Head of caudate nucleus (tissue), 42 donors: ENCODE measurements at regions not wholly inside any gene's neighbourhood (a gene's known extent, or its start where the extent isn't known, plus 50 kb on each side); places are given as distances from the start of the nearest gene placed in this dataset.
"Not testable (repeated sequence)": the region's sequence is repeated elsewhere in the genome, so short reads cannot be mapped to it uniquely, and the experiment has no call there.

Experiments
- DNase-seq, 42 donors: peaks; one replicate each; pipeline versions ENCODE4 v3.0.0 to v3.0.0-alpha.2; 2020 to 2021; ENCODE audit warnings: mixed read lengths in 7 of 42
- intact Hi-C: fragments of 100-400 bp; cut with DNase I; formaldehyde crosslinking; loops from one replicate; pipeline ENCODE4 v1.15.0; 2022

GRCh38 chr4:114384629-114385028 lies 214.0 kb upstream of the UGT8 start:
- intact Hi-C loops = loop anchor here (5.0 kb wide), 2 partner anchors 308 to 987 kb away; no protein-coding TSS in a partner anchor
- peak in 8 of 42 donors; percentile 12 to 39 (median 22) for DNase-seq

- no peak for DNase-seq
- intact Hi-C loops = loop anchor here (5.0 kb wide), 1 partner anchor 307 kb away; no protein-coding TSS in a partner anchor
These were observed 213.2 kb upstream of the UGT8 start for GRCh38 chr4:114385195-114385985.

- intact Hi-C loops = loop anchor here (5.0 kb wide), 1 partner anchor 306 kb away; no protein-coding TSS in a partner anchor
- peak in 10 of 42 donors; percentile 7 to 71 (median 34) for DNase-seq
These were observed 211.9 kb upstream of the UGT8 start for GRCh38 chr4:114386637-114387233.

- DNase-seq = no peak
- intact Hi-C loops = loop anchor here (5.0 kb wide), 1 partner anchor 303 kb away; no protein-coding TSS in a partner anchor
These were observed 209.4 kb upstream of the UGT8 start for GRCh38 chr4:114389070-114389685.

GRCh38 chr4:114393295-114394038 lies 205.1 kb upstream of the UGT8 start:
- DNase-seq = no peak
- intact Hi-C loops = no loop called here

GRCh38 chr4:114396808-114397207 lies 201.8 kb upstream of the UGT8 start:
- intact Hi-C loops = no loop called here
- no peak for DNase-seq

- no peak for DNase-seq
- intact Hi-C loops = no loop called here
These were observed 200.2 kb upstream of the UGT8 start for GRCh38 chr4:114398410-114398809.

- intact Hi-C loops = no loop called here
- DNase-seq = no peak
These were observed 199.5 kb upstream of the UGT8 start for GRCh38 chr4:114399105-114399504.

- intact Hi-C loops = no loop called here
- no peak for DNase-seq
These were observed 198.1 kb upstream of the UGT8 start for GRCh38 chr4:114400531-114400930.

- intact Hi-C loops = no loop called here
- no peak for DNase-seq
These were observed 197.1 kb upstream of the UGT8 start for GRCh38 chr4:114401483-114401882.

- intact Hi-C loops = no loop called here
- no peak for DNase-seq
These were observed 181.4 kb upstream of the UGT8 start for GRCh38 chr4:114417214-114417613.

GRCh38 chr4:114420069-114420468 lies 178.5 kb upstream of the UGT8 start:
- intact Hi-C loops = no loop called here

GRCh38 chr4:114423582-114423981 lies 175.0 kb upstream of the UGT8 start:
- intact Hi-C loops = no loop called here
- DNase-seq = no peak

More at GRCh38 chr4:114420069-114420468, 178.5 kb upstream of the UGT8 start:
- DNase-seq = no peak

GRCh38 chr4:114435116-114435515 lies 163.5 kb upstream of the UGT8 start:
- intact Hi-C loops = no loop called here
- DNase-seq = no peak

GRCh38 chr4:114442856-114443255 lies 155.8 kb upstream of the UGT8 start:
- intact Hi-C loops = no loop called here
- no peak for DNase-seq

- DNase-seq = no peak
- intact Hi-C loops = no loop called here
These were observed 154.4 kb upstream of the UGT8 start for GRCh38 chr4:114444211-114444610.

GRCh38 chr4:114447963-114448516 lies 150.6 kb upstream of the UGT8 start:
- intact Hi-C loops, DNase-seq: not testable (repeated sequence)

- DNase-seq = no peak
- intact Hi-C loops = no loop called here
These were observed 139.9 kb upstream of the UGT8 start for GRCh38 chr4:114458728-114459127.

- intact Hi-C loops = no loop called here
- DNase-seq = no peak
These were observed 133.8 kb upstream of the UGT8 start for GRCh38 chr4:114464726-114465272.
